GM21825 (cell line): ENCODE measurements at regions not wholly inside any gene's neighbourhood (a gene's known extent, or its start where the extent isn't known, plus 50 kb on each side); places are given as distances from the start of the nearest gene placed in this dataset.
"Not testable (repeated sequence)": the region's sequence is repeated elsewhere in the genome, so short reads cannot be mapped to it uniquely, and the experiment has no call there.

Experiments
- ATAC-seq: cut with Tn5 transposase; IDR thresholded peaks from one replicate; pipeline ENCODE4 v1.9.1; 2021; ENCODE audit warnings: mild to moderate bottlenecking, moderate library complexity; ENCODE audit not compliant: unreplicated experiment

DNA sequence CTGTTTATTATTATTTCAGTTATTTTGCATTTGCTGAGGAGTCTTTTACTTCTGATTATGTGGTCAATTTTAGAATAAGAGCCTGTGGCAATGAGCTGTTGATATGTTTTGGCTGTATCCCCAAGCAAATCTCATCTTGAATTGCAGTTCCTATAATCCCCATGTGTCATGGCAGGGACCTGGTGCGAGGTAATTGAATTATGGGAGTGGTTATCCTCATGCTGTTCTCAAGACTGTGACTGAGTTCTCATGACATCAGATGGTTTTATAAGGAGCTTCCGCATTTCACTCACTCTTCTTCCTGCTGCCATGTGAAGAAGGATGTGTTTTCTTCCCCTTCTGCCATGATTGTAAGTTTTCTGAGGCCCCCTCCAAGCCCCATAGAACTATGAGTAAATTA is 114.9 kb upstream of the SLCO6A1 start:
- ATAC-seq = no peak

DNA sequence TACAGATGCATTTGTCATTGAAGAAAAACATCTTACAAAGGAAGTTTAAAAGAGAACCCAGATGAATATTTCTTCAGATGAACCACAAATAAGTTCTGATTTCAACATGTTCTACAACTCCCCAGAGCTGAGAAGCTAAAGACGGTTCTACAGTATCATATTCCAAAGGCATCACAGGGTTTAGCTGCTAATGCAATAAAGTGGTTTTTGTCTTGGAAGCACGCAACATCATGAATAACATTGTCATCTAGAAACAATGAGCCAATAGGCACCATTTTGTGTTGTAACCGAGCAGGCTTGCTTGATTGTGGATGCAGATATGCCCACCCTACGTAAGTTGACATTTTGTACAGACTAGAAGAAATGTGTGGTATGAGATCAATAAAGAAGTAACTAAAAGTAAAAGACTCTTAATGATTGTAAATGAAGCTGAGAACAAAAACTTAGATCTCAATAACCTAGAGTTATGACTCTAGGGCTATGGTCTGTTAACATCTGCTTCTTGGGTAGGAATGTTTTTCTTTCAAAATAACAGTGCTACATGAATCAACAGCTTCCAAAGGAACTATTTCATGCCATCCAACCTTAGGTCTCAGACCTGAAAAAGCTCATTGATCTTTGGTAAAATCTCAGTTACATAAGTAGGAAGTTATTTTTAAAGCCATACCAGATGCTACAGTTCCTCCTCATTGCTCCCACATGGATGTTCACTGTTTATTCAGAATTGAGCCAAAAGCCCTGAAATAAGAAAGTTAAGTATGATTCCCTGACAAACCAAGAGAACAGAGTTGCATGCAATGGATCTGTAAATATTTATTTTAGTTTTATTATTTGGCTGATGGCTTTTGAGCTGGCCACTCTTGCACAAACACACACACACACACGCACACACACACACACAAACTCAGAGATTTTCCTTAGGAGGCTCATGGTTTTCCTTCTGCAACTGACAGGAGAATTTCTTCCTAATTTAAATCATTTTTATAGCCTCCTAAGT is 118.7 kb upstream of the SLCO6A1 start:
- ATAC-seq = no peak

DNA sequence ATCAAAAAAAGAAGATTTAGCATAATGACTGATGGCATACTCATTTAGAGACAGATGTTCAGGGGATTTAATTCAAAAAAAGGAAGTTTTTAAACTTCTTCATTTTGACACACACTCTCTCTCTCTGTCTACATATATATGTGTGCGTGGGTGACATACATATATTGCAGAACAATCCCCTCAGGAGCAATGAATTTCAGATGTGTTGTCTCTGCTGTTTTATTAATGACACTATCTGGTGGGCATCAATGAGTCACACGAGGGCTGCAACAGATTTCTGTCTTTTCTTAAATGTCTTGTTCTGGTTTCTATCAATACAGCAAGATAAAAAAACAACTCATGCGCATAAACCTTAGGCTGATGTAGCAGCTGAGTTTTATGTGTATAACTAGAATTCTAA is 123.5 kb upstream of the SLCO6A1 start:
- ATAC-seq = no peak

DNA sequence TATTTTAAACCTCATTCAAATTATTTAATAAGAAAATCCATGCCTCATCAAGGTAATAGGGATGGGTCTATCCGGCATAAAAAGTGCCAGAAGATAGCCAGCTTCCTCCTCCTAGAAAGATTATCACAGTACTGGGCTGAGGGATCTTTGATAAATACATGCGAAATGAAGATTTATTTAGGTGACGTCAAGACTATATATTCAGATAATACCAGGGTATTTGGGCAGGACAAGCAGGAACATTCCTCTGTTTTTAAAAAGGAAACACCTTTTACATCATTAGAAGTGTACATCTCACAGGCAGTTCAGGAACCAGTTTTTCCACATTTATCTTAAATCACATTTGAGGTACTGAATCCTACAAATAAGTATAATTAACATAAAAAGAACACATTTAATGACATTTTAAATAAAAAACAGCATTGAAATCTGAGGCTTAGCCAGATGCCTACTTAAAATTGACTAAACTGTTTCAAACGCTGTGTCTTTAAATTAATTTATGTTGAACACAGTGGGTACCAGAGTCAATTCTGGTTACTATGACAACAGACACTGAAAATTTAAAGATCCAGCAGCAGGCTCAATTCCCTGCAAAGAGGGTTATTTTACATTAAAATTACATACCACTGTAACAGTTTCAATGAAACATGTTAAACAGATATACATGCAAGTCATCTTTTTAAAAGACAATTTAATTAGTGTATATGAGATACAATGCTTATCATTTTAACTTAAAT is 124.7 kb upstream of the SLCO6A1 start:
- ATAC-seq = no peak

DNA sequence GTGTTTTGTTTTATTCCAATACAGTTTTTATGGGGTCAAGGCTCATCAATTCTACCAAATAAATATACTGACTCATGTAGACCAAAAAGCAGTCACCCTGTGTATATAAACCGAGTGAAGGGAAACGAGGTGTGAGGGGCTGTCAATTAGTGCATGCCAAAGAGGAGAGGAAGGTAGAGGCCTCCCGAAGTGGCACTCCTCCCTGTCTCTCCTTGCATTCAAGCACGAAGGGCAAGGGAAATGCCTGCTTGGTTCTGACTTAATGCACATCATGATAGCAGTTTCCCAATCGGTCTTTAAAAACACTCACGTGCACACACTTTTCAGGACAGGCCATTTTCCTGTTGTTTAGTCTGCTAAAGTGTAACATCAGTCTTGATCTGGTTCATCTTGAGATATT is 125.6 kb upstream of the SLCO6A1 start:
- ATAC-seq = no peak

DNA sequence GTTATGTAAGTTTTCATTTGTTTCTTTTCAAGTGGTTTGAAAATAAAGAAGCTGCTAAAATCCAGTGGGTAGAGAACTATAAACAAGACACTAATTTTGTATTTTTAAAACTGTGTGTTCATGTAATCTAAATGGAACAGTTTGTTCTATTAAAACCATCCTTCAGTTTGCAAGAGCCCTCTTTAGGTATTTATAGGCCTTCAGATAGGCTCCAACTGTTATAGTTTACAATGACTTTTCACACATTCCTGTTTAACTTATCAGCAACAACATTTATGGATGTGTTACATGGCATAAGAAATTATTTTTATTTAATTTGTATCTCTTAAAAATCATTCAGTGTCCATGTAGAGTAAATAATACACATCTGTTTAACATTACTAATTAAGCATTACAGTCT is 126.7 kb upstream of the SLCO6A1 start:
- no peak for ATAC-seq

DNA sequence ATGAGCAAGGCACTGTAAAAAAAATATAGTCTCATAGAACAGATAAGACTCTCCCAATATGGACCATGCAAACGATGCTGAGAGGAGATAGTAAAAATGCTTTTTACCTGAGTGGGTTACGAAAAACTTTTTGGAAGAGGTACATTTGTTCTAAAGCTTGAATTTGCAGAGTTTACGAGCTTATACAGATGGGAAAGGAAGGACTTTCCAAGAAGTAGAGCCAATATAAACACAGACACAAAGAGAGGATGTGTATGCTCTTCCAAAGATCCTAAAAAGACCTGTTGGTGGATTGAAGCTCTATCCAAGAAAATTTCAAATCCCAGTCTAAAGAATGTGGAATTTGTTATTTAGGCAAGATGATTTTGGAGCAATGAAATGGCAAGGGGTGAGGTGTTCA is 127.1 kb upstream of the SLCO6A1 start:
- no peak for ATAC-seq

DNA sequence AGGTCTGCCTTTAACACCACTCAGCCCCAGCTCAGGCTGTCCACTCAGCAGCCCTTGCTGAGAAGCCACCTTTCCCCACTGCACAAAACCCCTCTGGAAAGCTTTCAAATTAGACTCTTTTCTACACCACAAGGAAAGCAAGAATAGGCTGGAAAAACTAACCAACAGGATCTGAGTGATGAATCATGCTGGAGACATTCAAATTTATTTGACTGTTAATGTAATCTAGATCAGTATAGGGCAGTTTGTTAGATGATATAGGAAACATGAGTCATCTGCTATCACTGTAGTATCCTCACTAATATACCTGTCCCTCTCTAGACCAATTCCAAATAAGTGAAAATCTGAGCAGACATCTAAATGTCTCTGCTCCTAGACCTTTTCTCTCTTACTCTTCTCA is 127.8 kb upstream of the PAM start:
- no peak for ATAC-seq

DNA sequence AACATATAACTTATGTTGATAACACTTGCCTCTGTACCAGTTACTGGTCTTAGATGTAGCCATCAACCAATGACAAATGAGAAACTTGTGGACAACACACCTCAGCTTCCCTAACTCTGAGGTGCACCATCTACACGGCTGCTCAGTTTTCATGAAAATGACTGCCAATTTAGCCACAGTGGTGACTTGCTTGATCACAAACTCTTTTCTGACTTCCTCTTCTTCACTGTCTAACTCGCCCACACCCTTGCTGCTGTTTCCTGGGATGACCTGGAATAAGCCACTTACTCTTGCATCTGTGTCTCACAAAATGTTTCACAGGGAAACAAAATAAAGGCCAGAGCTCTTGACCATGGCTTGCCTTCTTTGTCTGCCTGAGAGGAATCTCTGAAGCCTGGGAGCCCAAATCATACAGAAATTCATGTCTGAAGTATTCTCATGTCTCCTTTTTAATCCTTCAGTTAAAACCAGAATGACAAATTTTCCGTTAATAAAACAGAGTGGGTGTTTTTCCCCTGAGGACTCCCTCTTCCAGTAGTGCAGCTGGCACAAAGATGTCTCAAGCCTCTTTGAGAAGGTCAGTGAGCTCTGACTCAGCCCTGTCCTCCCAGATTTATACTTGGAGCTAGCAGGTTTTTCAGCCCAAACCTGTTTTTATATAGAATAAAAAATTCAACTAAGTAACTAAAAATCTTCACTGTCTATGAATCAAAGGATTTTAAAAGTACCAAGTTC is 126.5 kb upstream of the PAM start:
- ATAC-seq = no peak

DNA sequence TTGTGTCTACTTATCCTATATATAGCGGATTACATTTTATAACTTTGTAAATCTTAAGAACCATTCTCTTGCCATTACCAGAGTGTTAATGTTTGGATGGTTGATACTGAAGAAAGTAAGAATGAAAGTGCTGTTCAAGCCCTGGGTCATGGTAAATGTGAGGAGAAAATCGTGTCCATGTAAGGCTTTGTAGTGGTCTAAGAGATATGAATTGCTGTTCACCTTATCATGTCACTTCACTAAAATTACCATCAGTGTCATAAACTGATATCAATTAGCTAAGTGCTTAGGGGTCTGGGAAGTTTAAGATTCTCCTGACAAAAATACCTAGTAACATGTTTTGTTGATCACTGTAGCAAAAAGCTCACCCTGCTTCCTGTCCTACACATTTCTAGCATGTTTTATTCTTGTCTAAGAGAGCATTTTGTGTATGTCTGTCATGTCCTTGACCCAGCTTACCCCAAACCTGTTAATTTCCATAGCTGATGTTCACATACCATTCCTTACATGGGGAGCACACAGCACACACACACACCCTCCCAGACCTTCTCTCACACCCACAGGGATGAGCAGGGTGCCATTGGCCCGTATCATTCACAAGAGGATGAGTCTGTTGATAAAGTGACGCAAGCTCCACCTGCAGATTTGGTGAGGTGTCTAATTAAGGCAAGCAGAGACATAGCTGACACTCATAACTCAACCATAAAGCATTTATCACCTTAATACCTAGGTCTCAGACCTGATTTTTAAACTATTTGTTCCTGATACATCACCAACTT is 125.1 kb upstream of the PAM start:
- ATAC-seq = no peak

DNA sequence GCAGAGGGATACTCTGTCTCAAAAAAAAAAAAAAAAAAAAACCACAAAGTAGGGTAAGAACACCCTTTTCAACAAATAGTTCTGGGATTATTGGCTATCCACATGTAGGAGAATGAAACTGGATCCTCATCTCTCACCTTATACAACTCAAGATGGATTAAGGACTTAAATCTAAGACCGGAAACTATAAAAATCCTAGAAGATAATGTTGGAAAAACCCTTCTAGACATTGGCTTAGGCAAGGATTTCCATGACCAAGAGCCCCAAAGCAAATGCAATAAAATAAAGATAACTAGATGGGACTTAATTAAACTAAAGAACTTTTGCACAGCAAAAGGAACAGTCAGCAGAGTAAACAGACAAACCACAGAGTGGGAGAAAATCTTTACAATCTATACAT is 119.7 kb upstream of the PAM start:
- not testable (repeated sequence) for ATAC-seq

DNA sequence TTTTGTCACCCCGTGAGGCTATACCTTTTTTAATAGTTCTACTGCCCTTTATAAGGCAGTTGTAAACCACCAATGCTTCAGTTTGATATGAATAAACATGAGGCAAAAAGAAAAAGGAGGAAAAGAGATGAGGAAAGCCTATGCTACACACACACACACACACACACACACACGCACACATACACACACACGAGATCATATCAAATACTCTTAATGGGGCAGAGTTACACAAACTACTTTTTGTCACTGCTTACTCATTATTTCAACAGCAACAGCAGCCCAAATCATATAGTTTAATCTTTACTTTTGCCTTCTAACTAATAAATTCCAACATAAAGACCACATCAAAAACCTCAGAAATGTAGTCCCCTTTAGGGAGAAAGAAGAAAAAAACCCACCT is 116.8 kb upstream of the PAM start:
- no peak for ATAC-seq

DNA sequence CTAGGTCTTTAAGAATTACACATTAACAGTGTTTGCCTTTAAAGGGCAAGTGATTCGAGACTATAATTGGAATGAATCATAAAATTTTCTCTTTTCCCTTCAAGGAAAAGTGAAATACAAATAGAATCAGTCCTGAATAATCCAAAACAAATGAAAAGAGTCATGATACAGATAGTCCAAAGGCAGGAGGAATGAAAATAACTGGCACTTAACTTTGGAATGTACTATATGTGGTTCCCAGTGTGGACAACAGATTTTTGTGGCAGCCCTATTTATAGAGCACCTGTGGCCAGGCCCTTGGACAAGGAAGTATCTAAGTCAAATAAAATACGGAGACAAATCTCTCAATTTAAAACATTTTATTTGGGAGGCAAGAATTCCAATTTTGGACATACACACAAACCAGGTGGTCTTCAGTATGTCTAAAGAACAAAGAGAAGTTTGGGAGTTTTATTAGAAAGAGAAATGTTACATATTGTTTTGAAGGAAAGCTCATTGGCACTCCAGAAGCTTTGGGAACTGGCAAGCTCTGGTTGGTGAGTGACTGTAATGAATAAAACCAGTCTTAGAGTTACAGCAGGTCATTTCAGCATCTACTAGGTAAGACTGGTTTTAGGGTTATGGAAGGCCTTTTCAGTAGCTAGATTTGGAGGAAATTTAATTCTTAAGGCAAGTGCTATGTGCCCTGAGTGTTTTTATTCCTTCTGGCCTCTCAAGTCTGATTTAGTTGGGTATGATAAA is 116.0 kb upstream of the PAM start:
- ATAC-seq = no peak

DNA sequence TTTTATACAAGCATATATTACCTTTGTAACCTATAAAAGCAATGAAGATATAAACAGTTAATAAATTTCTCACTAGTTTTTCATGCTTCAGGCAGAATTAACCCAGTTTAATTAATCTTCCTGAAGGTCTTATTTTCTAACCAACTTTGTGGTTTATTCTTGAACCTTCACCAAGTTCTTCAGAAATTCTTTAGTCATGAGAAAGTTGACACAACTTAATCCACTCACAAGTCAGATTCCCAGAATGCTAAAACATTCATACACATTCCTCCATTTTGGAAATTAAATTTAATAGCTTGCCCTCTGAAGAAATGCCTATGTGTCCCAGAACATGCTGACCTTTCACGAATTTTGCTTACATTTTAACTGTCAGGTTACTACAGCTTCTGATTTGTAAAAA is 105.4 kb upstream of the PAM start:
- ATAC-seq = no peak

DNA sequence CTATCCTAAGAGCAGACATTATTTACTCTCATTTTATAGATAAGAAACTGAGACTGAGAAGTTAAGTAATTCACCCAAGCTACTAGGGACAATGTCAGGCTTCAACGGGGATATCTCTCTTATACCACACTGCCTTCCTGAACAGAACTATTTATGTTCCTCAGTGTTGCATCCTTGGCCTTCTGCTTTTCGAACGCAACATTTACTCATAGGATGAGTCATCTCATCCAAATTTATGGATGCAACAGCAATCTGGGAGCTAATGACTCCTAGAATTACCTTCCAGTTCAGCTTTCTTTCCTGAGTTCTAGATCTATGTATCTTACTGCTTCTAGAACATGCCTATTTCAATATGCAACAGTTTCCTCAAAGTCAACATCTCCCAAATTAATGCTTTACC is 103.6 kb upstream of the PAM start:
- ATAC-seq = no peak

DNA sequence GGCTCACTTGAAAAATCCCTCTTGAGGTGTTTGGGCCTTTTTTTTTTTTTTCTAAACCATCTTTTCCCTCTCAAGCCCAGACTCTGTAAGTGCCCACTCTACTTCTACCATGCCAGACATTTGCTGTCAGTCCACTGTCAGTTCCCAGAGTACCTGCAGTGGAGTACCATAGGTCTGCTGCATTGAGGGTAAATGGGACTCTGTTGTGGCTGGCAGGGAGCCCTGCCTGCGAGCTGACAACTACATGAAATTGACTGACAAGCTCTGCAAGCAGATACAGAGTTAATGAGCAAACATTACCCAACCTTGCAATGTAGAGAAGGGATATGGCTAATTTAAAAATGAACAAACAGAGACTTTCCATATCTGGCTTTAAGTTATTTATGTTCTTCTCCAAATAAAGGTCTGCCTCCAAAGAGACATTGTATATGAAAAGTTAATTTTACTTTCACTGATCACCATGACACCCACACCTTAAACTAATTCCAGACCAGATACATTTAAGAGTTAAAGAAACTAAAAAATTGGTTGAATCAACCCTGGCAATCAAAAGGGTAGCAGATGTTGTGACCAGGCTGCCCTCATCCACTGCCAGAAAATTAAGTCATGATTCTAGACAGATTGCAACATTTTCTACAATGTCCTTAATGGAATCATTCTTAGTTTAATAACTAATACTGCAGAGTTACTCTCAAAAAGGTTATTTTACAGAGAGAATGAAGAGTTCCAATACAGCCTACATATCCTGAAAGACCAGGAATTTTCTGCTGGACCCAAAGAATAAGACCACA is 100.4 kb upstream of the PAM start:
- ATAC-seq = no peak

DNA sequence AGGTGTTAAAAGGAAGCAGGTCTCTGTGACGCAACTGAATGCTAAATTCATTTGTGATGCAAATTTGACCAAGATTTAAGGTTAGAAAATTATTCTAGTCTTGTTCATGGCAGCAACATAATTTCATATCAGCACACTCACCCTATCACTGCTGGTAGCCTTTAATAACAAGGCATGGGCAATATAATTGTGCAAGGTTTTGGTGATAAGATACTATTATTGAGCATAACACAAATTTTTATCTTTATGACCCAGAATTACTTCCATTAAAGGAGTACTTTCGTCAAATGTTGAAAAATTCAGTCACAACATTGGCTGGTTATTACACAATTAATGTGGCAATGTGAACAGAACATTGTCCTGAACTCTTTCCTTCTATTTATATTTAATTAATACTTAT is 96.0 kb upstream of the PAM start:
- no peak for ATAC-seq

DNA sequence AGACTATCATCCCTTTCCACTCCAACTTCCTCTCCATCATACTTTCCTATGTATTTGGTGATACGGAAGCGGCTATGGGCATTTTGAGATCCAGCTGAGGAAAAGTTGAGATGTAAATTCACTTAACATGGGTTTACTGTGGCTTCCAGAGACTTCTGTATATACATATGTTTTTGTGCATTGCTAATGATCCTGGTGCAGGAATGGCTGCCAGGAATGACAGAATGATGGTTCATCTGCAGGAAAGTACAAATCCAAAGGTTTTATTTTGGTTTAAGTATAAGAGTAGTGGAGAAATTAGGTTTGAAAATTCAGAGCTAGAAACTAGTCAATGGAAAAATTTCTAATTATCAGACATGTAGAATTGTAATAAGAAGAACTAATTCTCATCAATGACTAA is 95.0 kb upstream of the PAM start:
- no peak for ATAC-seq
